GM19035 (cell line): ENCODE measurements at regions not wholly inside any gene's neighbourhood (a gene's known extent, or its start where the extent isn't known, plus 50 kb on each side); places are given as distances from the start of the nearest gene placed in this dataset.

Source experiments
- ATAC-seq: cut with Tn5 transposase; IDR thresholded peaks from one replicate; pipeline ENCODE4 v1.9.1; 2021; ENCODE audit not compliant: unreplicated experiment

DNA sequence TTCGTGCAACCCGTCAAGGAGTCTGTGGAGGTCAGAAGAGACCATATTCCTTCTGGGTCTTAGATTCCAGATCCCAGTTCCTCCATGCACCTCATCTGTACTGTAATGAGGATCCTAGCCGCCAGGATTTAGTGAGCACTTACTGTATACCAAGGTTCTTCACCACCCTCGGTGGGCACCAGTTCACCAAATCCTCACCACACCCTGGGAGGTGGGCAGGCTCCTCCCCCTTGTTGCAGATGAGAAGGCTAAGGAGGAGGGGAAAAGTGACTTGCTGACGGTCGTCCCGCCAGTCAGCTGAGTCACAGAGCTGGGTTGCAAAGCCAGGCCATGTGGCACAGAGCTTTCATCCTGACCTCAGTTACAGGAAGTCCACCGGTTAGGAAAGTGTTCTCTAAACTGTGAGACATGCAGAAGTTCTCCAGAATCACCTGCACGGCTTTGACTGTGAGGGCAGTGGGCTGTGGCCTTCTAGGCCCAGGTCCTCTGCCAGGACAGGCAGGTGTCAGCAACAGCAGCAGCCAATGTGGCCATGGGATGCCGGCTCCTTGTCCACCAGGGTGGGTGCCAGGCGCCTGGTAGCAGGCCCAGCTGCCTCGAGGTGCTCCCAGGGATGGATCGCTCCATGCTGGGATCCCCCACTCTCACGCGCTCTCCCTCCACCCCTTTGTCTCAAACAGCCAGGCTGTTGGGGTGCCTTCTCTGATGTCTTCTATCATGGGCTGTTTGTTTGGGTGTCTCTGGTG is 240.3 kb upstream of the GSE1 start:
- no peak for ATAC-seq

DNA sequence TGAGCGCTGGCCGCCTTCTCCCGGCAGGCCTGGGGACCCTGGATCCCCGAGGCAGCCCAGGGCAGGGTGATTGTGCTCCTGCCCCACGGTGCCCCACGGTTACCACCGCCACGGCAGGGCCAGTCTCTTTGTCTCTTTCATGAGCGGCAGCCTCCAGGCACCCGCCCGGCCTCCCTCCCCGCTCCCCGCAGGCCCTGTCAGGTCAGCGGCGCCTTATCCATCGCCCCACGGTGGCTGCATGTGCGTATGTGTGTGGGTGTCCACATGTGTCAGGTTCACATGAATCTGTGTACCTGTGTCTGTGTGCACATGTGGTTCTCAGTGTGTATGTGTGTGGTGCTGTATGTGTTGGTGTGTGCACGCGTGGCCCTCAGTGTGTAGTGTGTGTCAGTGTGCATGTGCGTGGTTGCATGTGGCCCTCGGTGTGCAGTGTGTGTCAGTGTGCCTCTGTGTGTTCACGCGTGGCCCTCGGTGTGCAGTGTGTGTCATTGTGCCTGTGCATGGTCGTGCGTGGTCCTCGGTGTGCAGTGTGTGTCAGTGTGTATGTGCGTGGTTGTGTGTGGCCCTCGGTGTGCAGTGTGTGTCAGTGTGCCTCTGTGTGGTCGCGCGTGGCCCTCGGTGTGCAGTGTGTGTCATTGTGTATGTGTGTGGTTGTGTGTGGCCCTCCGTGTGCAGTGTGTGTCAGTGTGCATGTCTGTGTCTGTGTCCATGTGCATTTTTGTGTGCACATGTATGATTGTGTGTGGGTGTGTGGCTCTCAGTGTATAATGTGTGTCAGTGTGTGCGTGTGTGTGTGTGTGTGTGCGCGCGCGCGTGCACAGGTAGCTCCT is 239.2 kb upstream of the GSE1 start:
- no peak for ATAC-seq

DNA sequence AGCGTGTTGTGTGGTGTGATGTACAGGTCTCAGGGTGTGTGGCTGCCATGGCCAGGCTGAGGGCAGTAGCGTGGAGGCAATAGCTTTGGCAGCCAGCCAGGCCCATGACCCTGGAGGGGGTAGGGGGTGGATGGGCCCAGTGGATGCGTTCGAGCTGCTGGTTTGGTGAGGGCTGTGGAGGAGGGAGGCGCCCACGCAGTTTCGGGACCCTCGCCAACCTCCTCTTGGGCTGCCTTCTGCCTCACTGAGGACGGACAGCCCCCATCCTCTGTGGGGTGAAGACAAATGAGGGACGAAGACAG is 238.6 kb upstream of the GSE1 start:
- no peak for ATAC-seq

DNA sequence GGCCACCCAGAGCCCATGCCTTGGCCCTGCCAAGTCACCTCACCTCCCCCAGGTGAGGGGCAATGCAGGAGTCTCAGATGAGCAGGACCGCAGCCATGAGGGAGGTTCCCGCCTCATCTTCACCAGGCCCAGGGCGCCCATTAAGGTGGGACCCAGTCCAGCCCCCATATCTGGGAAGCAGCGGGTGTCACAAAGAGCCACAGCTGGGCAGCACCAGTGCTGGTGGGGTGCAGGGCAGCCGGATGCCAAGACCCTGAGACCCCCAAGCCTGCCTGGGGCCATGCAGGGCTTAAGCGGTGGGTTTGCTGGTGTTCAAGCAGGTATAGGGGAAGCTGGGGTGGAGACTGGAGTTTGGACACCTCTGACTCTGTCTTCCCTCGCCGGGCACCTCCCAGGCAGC is 237.8 kb upstream of the GSE1 start:
- no peak for ATAC-seq

DNA sequence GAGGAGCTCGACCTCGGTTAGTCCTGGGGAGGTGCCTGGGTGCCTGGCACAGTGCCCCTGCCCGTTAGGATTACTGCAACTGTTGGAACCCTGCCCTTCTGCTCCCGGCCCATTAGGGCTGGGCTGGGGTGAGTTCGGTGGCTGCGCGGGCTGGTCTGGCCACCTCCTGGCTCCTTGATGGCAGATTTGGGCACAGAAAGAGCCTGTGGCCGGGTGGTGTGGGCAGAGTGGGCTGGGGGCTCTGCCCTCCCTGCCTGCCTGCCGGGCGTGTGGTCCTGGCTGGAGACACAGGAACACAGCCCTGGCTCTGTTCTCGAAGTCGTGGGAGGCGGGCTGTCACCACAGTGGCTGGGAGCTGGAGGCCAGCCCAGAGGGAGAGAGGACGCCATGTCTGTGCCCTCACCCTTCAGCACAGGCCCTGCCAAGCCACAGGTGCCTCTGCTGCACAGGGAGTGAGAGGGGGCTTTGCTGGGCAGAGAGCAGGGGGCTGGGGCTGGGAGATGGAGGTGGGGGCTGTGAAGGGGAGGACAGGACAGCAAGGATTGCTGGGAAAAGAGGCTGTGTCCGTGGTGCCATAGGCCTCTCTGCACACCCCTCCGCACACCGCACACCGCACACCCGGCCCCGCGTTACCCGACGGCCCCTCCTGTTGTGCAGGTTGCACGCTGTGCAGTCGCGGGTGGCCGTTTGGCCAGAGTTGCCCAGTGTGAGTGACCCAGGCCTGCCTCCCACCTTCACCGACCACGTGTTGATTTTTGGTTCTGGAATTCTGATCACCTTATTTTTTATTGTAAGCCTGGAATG is 236.6 kb upstream of the GSE1 start:
- ATAC-seq, result no peak

DNA sequence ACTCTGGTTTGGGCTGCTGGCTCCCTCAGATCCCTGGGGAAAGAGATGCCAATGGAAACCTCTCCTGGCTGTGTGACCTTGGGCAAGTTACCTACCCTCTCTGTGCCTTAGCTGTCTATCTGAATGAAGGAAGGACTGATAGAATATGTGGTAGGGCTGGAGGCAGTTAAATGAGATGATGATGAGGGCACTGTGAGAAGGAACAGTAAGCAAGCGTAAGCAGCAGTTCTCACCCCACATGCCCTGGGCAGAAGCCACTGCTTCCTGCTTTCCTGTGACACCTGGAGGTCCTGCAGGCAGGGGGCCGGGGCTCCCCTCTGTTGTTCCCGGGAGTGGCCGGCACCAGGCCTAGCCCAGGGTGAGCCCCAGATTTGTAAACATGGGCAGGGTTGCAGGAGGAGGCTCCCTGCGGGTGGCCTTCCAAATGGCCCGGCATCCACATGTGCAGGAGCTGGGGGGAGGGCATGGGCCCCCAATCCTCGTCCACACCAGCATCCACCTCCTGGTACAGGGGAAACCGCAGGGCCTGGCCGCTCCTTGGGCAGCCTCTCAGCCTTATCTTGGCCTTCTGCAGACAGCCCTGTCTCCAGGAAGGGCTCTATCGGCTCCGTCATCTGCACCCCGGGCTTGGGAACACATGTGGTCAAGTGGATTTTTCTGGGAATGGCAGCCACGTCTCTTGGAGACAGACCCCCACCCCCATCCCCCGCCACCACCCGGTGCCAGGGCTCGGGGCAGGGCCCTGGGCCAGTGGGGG is 235.6 kb upstream of the GSE1 start:
- ATAC-seq, result no peak

DNA sequence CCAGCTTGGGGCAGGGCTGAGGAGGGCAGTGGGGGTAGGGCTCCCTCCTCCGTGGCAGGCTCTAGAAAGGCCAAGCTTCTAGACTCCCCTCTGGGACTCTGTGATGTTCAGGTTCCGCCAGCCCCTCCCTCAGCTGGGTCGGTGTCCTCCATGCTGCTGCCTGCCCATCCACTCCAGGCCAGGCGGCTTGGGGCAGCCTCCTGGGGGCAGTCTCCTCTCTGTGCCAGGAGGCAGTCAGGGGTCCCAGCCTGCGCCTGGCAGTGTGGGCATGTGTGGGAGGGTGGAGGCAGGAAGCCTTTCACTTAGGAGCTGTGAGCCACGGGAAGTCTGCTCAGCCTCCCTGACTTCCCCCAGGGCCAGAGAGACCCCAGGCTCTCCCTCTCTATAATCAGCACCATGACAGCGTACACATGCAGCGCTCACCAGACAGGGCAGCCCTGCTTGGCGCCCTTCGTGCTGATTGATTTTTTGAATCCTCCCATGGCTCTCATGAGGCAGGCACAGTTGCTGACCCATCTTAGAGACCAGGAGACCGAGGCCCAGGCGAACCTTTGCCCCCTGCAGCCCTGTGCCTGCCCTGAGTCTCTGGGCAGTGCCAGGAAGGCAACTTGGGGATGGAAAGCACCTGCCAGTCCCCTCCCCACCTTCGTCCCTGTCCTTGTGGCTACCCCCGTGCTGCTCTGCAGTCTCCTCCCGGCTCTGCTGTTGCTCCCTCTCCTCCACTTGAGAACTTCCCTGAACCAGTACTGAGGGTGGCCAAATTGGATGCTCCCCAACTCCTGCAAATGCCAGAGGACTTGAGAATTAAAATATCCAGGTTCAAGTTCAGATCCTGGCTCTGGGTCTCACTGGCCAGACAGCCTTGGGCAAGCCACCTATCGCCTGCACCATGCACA is 234.7 kb upstream of the GSE1 start:
- no peak for ATAC-seq

DNA sequence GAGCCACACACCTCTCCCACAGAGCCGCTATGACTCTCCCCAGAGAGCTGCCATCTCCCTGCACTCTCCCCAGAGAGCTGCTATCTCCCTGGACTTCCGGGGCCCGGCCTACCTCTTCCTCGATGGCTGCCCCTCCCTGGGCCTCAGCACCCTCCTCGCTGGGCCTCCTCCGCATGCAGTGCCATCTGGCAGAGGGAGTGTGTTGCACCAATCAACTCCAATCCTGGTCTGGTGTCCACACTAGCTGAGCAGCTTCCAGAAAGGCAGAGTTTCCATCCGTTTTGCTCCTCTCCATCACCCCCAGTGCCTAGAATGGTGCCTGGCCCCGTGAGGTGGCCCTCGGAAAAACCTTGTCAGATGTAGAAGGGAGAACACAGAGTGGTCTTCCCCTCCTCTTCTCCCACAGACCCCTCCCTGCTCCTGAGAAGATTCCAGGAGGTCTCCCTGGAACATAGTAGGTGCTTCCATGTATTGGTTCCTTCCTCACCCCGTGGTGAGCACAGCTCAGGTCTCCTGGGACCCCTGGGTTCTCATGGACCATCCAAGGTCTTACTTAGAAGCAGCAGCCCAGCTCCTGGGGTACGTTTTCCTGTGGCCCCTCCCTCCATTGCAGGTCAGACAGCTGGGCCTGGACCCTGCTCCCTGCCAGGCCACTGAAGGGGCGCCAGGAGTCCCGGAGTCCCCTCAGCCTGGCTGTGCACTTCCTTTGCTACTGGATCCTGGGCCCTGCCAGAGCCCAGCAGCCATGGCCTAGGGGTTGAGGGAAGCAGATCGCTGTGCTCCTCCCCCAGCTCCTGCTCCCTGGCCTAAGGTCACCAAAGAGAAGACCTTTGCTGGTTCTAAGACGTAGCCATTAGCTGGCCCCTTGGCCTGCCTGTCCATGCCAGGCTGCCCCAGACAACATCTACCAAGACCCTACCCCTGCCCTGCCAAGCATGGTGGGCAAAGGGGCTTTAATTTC is 233.8 kb upstream of the GSE1 start:
- ATAC-seq, result no peak

DNA sequence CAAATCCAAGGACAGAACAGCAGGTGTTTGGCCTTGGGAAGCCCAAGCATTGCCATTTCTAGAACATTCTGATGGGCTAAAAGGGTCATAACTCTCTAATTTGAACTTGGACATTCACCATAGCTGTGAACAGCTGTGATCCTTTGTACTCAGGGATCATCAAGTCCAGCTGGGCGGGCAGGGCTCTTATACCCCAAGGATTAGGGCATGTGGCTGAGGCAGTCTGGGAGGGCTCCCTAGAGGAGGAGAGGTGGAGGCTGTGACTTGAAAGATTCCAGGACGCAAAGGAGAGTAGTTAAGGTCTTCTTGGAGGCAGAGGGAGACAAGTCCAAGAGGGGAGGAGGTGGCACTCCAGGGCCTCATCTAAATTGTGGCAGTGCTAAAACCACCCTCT is 233.1 kb upstream of the GSE1 start:
- ATAC-seq, result no peak

DNA sequence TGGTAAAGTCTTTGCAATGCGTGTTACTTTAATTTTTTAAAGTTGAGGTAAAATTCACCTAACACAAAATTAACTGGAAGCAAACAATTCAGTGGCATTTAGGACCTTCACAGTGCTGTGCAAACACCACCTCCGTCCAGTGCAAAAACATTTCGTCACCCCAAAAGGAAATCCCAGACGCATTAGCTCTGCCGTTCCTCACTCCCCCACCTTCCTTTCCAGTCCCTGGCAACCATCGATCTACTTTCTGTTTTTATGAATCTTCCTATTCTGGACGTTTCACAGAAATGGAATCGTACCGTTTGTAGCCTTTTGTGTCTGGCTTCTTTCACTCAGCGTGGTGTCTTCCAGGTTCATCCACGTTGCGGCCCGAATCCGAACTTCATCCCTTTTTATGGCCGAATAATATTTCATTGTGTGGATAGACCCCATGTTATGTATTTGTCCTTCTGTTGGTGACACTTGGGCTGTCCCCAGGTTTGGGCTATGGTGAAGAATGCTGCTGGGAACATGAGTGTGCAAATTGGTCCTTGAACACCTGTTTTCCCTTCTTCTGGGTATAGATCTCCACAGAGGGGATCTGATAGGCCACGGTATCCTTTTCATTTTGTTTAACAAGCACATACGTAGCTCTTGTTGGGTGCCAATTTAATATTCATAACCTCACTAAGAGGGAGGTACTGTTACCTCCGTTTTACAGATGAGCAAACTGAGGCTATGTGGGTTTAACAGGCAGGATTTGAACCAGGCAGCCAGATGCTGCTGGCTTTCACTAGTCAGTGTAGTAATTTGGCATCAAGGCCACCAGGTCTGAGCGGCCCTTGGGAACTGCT is 232.0 kb upstream of the GSE1 start:
- no peak for ATAC-seq

DNA sequence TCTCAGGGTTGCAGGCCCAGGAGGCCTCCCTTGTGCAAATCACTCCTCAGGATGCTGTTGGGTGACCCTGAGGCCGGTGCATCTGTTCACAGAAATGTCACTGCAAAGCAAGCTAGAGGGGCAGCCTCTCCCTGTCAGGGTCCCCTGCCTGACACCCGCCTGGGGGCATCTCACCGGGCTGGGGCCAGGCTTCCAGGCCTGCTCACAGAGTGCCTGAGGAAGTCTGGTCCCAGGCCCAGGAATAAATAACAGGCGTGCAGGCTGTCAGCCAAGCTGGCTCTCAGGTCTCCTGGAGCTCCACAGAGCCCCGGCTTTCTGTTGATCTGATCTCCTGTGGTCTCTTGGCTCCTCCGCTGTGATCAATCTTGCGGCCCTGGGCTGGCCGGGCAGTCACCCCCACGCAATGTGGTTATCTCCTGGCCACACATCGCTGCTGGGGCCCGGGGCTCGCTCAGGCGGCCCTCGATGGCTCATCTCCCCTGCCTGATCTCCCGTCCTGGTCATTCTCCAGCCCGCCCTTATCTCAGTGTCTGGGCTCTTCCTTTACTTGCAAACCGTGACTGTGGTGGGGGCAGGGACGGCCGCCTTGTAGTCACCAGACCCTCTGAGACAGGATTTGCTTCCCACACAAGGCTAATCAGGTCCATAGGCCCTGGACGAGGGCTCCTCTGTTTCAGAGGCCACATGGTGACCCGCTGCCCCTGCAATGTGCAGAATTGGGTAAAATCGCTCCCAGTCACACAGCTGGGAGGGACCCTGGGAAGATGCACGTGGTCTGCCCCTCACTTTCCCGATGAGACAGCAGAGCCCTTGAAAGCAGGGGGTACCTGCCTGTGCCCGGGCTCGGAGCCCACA is 231.2 kb upstream of the GSE1 start:
- no peak for ATAC-seq

DNA sequence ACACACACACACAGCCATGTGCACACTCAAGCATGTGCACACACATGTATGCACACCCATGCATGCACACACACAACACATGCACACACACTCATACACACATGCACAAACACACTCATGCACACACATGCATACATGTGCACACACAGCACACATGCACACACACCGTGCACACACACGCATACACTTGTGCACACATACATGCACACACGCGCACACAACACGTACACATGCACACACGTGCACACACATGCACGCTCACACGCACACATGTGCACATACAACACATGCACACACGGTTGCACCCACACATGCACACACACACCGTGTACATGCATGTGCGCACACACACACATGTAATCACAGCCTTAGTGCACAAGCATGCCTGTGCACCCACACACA is 230.4 kb upstream of the GSE1 start:
- no peak for ATAC-seq

DNA sequence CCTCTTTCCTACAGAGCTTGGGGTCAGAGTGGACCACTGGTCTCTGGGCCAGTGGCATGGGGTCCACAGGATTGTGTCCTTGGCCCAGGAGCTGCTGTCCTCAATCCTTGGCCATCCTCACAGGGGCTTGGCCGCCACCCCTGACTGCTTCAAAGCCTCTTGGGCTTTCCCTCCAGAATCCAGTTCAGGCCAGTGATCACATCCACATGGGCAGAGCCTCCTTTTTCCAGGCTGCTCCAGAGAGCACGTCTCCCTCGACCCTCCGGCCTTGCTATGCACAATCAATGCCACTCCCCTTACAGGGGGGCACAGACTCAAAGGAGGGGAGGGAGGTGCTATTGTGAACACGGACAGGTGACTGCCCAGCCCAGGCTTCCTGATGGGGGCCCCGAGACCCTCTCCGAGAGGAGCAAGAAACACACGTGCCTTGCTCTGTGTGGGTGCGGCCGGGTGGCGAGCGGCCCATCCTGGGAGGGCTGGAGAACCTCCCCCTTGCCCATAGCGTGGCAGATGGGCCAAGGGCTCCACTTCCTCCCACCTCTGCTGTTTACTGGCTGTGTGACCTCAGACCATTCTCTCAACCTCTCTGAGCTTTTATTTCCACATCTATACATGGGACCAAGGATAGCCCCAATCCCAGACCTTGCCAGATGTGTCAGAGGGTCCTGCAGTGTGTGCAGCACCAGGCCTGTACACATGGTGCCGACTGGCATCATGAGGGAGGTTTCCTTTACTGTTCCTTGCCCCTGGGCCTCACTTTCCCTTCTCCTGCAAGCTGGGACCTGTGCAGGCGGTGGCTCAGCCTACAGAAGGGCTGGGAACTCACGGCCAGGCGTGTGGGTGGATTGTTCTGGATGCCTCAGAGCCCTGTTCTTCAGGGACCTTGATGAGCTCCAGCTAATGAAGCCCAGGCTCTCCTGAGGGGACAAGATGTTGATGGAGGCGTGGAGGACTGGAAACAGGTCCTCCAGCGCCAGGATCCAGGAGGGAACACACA is 229.0 kb upstream of the GSE1 start:
- ATAC-seq, result no peak

DNA sequence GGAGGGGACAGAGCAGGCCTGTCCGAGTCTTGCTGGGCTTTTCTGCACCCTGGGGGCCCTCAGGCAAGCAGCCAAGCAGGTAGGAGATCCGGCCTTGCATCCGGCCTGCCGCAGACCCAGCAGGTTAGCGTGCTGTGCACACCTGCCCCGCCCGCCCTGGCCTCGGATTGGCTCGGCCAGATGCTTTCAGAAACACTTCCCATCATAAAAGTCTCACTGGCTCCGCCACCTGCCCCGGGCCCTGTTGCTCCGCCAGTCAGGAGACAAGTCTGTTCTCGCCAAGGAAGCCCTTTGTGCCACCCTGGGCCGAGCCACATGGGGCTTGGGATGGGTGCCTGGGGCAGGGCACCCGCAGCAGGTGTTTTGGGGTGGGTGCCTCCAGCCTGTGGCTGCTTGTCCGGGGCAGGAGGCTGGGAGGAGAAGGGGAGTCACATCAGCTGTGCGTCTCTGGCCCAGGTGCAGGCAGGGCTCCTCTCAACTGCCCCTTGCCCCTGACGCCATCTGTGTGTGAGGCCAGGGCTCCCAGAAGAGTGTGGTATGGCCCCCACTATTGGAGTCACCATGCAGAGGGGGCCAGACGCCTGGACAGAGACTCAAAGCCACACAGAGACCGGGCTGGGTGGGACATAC is 228.2 kb upstream of the GSE1 start:
- no peak for ATAC-seq

DNA sequence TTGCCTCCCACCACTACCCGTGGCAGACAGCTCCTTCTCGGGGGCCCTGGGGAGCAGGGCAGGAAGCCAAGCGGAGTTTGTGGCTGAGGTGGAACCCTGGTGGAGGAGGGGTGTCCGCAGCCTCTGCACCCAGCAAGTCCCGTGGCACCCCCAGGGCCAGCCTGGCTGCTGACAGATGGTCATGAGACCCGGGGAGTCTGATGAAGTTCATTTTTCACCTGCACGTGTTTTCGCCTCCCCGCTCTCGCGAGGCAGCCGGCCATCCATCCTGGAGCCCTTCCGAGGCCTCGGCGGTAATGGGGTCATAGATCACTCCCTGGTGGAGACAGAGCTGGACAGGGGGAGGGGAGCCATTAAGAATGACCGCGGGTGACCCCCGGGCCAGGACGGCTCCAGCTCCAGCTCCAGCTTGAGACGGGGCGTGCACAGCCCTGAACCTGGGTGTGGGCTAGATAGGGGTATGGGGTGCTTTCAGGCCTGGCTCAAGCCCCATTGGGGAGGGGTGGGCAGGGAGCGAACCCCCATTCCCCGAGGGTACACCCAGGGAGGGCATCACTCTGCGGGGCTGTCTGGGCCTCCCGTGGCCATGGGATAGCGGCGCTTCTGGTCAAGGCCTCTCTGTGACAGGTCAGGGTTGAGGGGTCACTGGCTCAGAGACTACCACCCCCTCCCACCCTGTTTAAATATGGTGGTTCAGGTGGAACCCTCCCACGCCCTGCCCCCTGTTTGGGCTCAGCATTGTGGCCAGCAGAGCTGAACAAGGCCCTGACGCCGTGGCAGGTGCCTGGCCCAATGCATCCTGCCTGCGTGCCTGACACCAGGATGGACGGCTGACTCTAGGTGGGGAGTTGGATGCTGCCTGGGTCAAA is 227.4 kb upstream of the GSE1 start:
- no peak for ATAC-seq
